OCI-LY7 (cell line): ENCODE measurements at regions not wholly inside any gene's neighbourhood (a gene's known extent, or its start where the extent isn't known, plus 50 kb on each side); places are given as distances from the start of the nearest gene placed in this dataset.

Source experiments
- BruUV-seq: library from RNA; stranded (reverse); fragments of 400-500 nt; replicated peaks from 2 replicates; lab custom pipeline; 2021; lab: Mats Ljungman, UMichigan
- CTCF ChIA-PET: fragments of 300-600 bp; sonication (Branson Sonifier 250); formaldehyde crosslinking; loops from one replicate; lab custom pipeline; 2022; ENCODE audit warnings: antibody characterized with exemption; ENCODE audit not compliant: unreplicated experiment; lab: Charles Lee
- POLR2A ChIA-PET: fragments of 300-600 bp; sonication (Branson Sonifier 250); formaldehyde crosslinking; loops from one replicate; lab custom pipeline; 2022; ENCODE audit warnings: antibody characterized with exemption; lab: Charles Lee
- DNase-seq: peaks from one replicate; pipeline ENCODE4 v3.0.0-alpha.2; 2015; ENCODE audit warnings: low spot score
- H2AFZ ChIP-seq: fragments of 200-600 bp; sonication (generic), shearing (Covaris generic); 2 replicates; pipeline ENCODE4 v1.6.1; 2014; ENCODE audit warnings: mild to moderate bottlenecking, antibody characterized with exemption, low read length, moderate library complexity
- H3K27ac ChIP-seq: fragments of 200-600 bp; sonication (generic); 2 replicates; pipeline ENCODE4 v1.5.1; 2014; ENCODE audit warnings: mixed run types, low read depth, mild to moderate bottlenecking, moderate library complexity, low read length, inconsistent platforms; ENCODE audit not compliant: poor library complexity, severe bottlenecking
- H3K36me3 ChIP-seq: fragments of 200-600 bp; sonication (generic); 2 replicates; pipeline ENCODE4 v1.6.1; 2014; ENCODE audit warnings: mild to moderate bottlenecking, antibody characterized with exemption, low read length, moderate library complexity, mixed read lengths; ENCODE audit not compliant: insufficient read depth
- H3K4me1 ChIP-seq: fragments of 200-600 bp; sonication (generic); 2 replicates; pipeline ENCODE4 v1.5.1; 2014; ENCODE audit warnings: mild to moderate bottlenecking, low read length; ENCODE audit not compliant: insufficient read depth, poor library complexity, severe bottlenecking
- H3K4me2 ChIP-seq: fragments of 200-600 bp; sonication (generic); 2 replicates; pipeline ENCODE4 v1.6.1; 2014; ENCODE audit warnings: mild to moderate bottlenecking, low read length
- H3K4me3 ChIP-seq: fragments of 200-600 bp; sonication (generic); 2 replicates; pipeline ENCODE4 v1.5.1; 2014; ENCODE audit warnings: mild to moderate bottlenecking, low read depth, low read length; ENCODE audit not compliant: poor library complexity, severe bottlenecking
- H3K79me2 ChIP-seq: fragments of 200-600 bp; sonication (generic); 2 replicates; pipeline ENCODE4 v1.6.1; 2016; ENCODE audit warnings: low read depth, mild to moderate bottlenecking, low read length, moderate library complexity, mixed read lengths; ENCODE audit not compliant: insufficient read depth
- H3K9me2 ChIP-seq: fragments of 200-600 bp; sonication (generic); 2 replicates; pipeline ENCODE4 v1.6.1; 2016; ENCODE audit warnings: mild to moderate bottlenecking, low read length, mixed read lengths; ENCODE audit not compliant: insufficient read depth
- H3K9me3 ChIP-seq: fragments of 200-600 bp; sonication (generic); 2 replicates; pipeline ENCODE4 v1.6.1; 2014; ENCODE audit warnings: mild to moderate bottlenecking, mixed run types, low read length, mixed read lengths
- H4K20me1 ChIP-seq: fragments of 200-600 bp; sonication (generic); 2 replicates; pipeline ENCODE4 v1.6.1; 2014; ENCODE audit warnings: mild to moderate bottlenecking, antibody characterized with exemption, low read length, moderate library complexity, mixed read lengths; ENCODE audit not compliant: insufficient read depth
- EZH2phosphoT487 ChIP-seq: fragments of 200-600 bp; sonication (generic); IDR thresholded peaks from 2 replicates; pipeline ENCODE4 v1.6.1; 2018; ENCODE audit warnings: low read depth, borderline replicate concordance, mild to moderate bottlenecking, mixed run types, antibody characterized with exemption, low read length, moderate library complexity, mixed read lengths
- intact Hi-C: fragments of 100-400 bp; cut with micrococcal nuclease; formaldehyde crosslinking; loops from one replicate; pipeline ENCODE4 v1.10.0; 2022; ENCODE audit not compliant: unreplicated experiment
- TF ChIP-seq, protein P1 (sequence below): fragments of 200-600 bp; sonication (generic); conservative IDR thresholded peaks from 2 replicates; pipeline ENCODE4 v1.5.1; 2014; ENCODE audit warnings: mild to moderate bottlenecking, antibody characterized with exemption, low read length, moderate library complexity, mixed read lengths

DNA sequence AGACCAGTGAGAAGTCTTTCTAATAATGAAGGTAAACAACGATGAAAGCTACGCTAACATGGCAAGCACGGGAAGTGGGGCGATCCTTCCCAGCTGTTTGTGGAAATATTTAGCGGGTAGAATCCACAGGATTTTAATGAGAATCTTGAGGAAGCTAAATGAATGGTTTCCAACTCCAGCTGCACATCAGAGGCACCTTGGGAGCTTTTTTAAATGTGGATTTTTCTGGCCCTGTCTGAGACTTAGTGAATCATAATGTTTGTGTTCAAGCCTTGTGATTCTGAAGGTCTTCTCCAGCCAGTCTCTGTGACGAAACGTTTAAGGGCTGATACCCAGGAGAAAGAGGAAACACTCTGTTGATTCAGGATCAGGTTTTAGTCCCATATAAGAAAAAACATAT lies 169.8 kb downstream of the CAPZA3 start:
- Histone ChIP-seq H3K36me3 (no peaks in the 10 kb centered on the region), H3K9me3 (0 out of 2 replicates have a peak, but pooled peaks cover 3% of the 10 kb centered on the region), H3K4me1 (no peaks in the 10 kb centered on the region), H3K4me2 (no peak overlapping the region), H4K20me1 (no peaks in the 10 kb centered on the region), H3K9me2 (no peaks in the 10 kb centered on the region), H2AFZ (no peak overlapping the region), H3K27ac (no peak overlapping the region), H3K79me2 (no peaks in the 10 kb centered on the region), H3K4me3 (no peak overlapping the region)
- BruUV-seq, result no TSS peak
- ChIA-PET POLR2A (no interaction called here), CTCF (no interaction called here)
- no peak for DNase-seq
- TF ChIP-seq, protein P1, sequence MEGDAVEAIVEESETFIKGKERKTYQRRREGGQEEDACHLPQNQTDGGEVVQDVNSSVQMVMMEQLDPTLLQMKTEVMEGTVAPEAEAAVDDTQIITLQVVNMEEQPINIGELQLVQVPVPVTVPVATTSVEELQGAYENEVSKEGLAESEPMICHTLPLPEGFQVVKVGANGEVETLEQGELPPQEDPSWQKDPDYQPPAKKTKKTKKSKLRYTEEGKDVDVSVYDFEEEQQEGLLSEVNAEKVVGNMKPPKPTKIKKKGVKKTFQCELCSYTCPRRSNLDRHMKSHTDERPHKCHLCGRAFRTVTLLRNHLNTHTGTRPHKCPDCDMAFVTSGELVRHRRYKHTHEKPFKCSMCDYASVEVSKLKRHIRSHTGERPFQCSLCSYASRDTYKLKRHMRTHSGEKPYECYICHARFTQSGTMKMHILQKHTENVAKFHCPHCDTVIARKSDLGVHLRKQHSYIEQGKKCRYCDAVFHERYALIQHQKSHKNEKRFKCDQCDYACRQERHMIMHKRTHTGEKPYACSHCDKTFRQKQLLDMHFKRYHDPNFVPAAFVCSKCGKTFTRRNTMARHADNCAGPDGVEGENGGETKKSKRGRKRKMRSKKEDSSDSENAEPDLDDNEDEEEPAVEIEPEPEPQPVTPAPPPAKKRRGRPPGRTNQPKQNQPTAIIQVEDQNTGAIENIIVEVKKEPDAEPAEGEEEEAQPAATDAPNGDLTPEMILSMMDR, result no peak
- no peak for TF ChIP-seq EZH2phosphoT487
- intact Hi-C loops, result no loop called here

GRCh38 chr12:18908191-18908590 lies 170.3 kb downstream of the CAPZA3 start:
- Histone ChIP-seq H3K79me2 (no peaks in the 10 kb centered on the region), H3K4me2 (no peak overlapping the region), H3K27ac (no peak overlapping the region), H3K4me3 (no peak overlapping the region), H2AFZ (no peak overlapping the region), H3K9me3 (0 out of 2 replicates have a peak, but pooled peaks cover 3% of the 10 kb centered on the region), H3K4me1 (no peaks in the 10 kb centered on the region), H3K36me3 (no peaks in the 10 kb centered on the region), H4K20me1 (no peaks in the 10 kb centered on the region), H3K9me2 (no peaks in the 10 kb centered on the region)
- TF ChIP-seq EZH2phosphoT487, result no peak
- TF ChIP-seq, protein P1, result no peak
- no peak for DNase-seq
- ChIA-PET CTCF (no interaction called here), POLR2A (no interaction called here)
- BruUV-seq, result no TSS peak
- intact Hi-C loops, result no loop called here

DNA sequence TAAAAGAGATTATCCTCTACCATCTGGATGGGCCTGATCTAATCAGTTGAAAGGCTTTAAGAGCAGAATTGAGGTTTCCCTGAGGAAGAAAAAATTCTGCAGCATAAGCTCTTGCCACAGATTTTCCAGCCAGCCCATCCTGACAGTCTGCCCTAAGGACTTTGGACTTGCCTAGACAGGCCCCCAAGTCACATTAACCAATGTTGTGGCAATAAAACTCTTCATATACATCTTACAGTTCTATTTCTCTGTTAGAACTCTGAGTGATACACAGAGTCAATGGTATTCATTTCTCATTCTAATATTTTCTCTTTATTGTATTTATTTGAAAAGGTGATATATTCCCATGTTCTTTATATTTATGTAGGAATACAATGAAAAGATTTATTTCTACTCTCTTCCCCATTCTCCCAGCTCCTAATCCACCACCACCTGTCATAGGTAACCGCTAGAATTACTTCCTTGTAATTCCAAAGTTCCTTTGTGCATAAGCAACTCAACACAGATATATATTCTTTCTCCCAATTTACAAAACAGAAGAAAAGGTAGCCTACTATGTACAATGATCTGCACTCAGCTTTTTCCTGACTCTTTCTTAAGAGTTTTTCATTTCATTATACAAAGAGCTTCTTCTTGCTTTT lies 182.1 kb downstream of the CAPZA3 start:
- Histone ChIP-seq H3K4me1 (no peaks in the 10 kb centered on the region), H3K79me2 (no peaks in the 10 kb centered on the region), H3K4me3 (no peak overlapping the region), H3K4me2 (no peak overlapping the region), H3K9me2 (no peaks in the 10 kb centered on the region), H3K9me3 (no peaks in the 10 kb centered on the region), H3K36me3 (no peaks in the 10 kb centered on the region), H4K20me1 (no peaks in the 10 kb centered on the region), H3K27ac (no peak overlapping the region), H2AFZ (no peak overlapping the region)
- intact Hi-C loops, result no loop called here
- ChIA-PET POLR2A (interaction anchor here (0.6 to 0.7 kb wide), 2 partner anchors 336 to 371 kb away, joined by 3 to 4 read pairs; no protein-coding TSS in a partner anchor), CTCF (no interaction called here)
- TF ChIP-seq, protein P1, result no peak
- TF ChIP-seq EZH2phosphoT487, result no peak
- BruUV-seq, result no TSS peak
- no peak for DNase-seq
